Parathyroid adenoma (tissue), 2 donors: ENCODE measurements at regions not wholly inside any gene's neighbourhood (a gene's known extent, or its start where the extent isn't known, plus 50 kb on each side); places are given as distances from the start of the nearest gene placed in this dataset.

Experiments used
- H2AFZ ChIP-seq: fragments of 300-600 bp; sonication (generic); one replicate; pipeline ENCODE4 v1.7.0; 2017; ENCODE audit warnings: antibody characterized with exemption, mild to moderate bottlenecking
- H3K27ac ChIP-seq: fragments of 300-600 bp; sonication (generic); one replicate; pipeline ENCODE4 v1.7.0; 2017
- H3K27me3 ChIP-seq: fragments of 300-600 bp; sonication (generic); one replicate; pipeline ENCODE4 v1.7.0; 2017; ENCODE audit warnings: low read length; ENCODE audit not compliant: control insufficient read depth, insufficient read depth
- H3K36me3 ChIP-seq: fragments of 300-600 bp; sonication (generic); one replicate; pipeline ENCODE4 v1.7.0; 2017; ENCODE audit warnings: low read length; ENCODE audit not compliant: control insufficient read depth, insufficient read depth
- H3K4me1 ChIP-seq: fragments of 300-600 bp; sonication (generic); one replicate; pipeline ENCODE4 v1.7.0; 2017; ENCODE audit warnings: control low read depth
- H3K4me2 ChIP-seq: fragments of 300-600 bp; sonication (generic); one replicate; pipeline ENCODE4 v1.7.0; 2017; ENCODE audit warnings: low read length
- H3K4me3 ChIP-seq: fragments of 300-600 bp; sonication (generic); one replicate; pipeline ENCODE4 v1.7.0; 2017; ENCODE audit warnings: low read depth, low read length
- H3K79me2 ChIP-seq: fragments of 300-600 bp; sonication (generic); one replicate; pipeline ENCODE4 v1.7.0; 2017; ENCODE audit warnings: control low read depth
- H3K9ac ChIP-seq: fragments of 300-600 bp; sonication (generic); one replicate; pipeline ENCODE4 v1.7.0; 2017; ENCODE audit warnings: mild to moderate bottlenecking
- H3K9me3 ChIP-seq: fragments of 300-600 bp; sonication (generic); one replicate; pipeline ENCODE4 v1.7.0; 2017; ENCODE audit warnings: low read length; ENCODE audit not compliant: control insufficient read depth
- CTCF ChIP-seq: fragments of 300-600 bp; sonication (generic); IDR thresholded peaks from one replicate; pipeline ENCODE4 v1.7.0; 2017; ENCODE audit warnings: antibody characterized with exemption, mild to moderate bottlenecking
- donor health status: primary hyperparathyroidism.

GRCh38 chr4:120319046-120319767, 252.6 kb upstream of the MAD2L1 start:
- Histone ChIP-seq H3K27me3 (no peaks in the 10 kb centered on the region), H3K27ac (no peak overlapping the region), H3K4me2 (no peak overlapping the region), H3K4me3 (no peak overlapping the region), H2AFZ (no peak overlapping the region), H3K9me3 (no peaks in the 10 kb centered on the region), H3K4me1 (no peaks in the 10 kb centered on the region), H3K36me3 (no peaks in the 10 kb centered on the region), H3K79me2 (no peaks in the 10 kb centered on the region), H3K9ac (no peak overlapping the region)
- TF ChIP-seq CTCF = no peak

- Histone ChIP-seq H3K4me2 (no peak overlapping the region), H3K4me1 (no peaks in the 10 kb centered on the region), H3K9ac (no peak overlapping the region), H3K9me3 (no peaks in the 10 kb centered on the region), H3K27me3 (no peaks in the 10 kb centered on the region), H3K4me3 (no peak overlapping the region), H3K27ac (no peak overlapping the region), H2AFZ (no peak overlapping the region), H3K79me2 (no peaks in the 10 kb centered on the region), H3K36me3 (no peaks in the 10 kb centered on the region)
- TF ChIP-seq CTCF = no peak
Measured at GRCh38 chr4:120318196-120318846, 251.7 kb upstream of the MAD2L1 start.

GRCh38 chr4:120317713-120318112, 251.1 kb upstream of the MAD2L1 start:
- no peaks in the 10 kb centered on the region for H3K79me2 ChIP-seq
- no peak overlapping the region for H3K27ac ChIP-seq
- no peaks in the 10 kb centered on the region for H3K27me3 ChIP-seq
- no peaks in the 10 kb centered on the region for H3K9me3 ChIP-seq
- no peak overlapping the region for H3K4me2 ChIP-seq
- H3K4me1 ChIP-seq = no peaks in the 10 kb centered on the region
- H3K36me3 ChIP-seq = no peaks in the 10 kb centered on the region
- no peak overlapping the region for H3K4me3 ChIP-seq
- no peak overlapping the region for H2AFZ ChIP-seq
- no peak for TF ChIP-seq CTCF
- H3K9ac ChIP-seq = no peak overlapping the region

GRCh38 chr4:120316416-120316815, 249.8 kb upstream of the MAD2L1 start:
- Histone ChIP-seq H3K36me3 (no peaks in the 10 kb centered on the region), H3K4me1 (no peaks in the 10 kb centered on the region), H3K27ac (no peak overlapping the region), H3K9me3 (no peaks in the 10 kb centered on the region), H3K4me2 (no peak overlapping the region), H2AFZ (no peak overlapping the region), H3K4me3 (no peak overlapping the region), H3K27me3 (no peaks in the 10 kb centered on the region), H3K9ac (no peak overlapping the region), H3K79me2 (no peaks in the 10 kb centered on the region)
- TF ChIP-seq CTCF = no peak

- H3K79me2 ChIP-seq = no peaks in the 10 kb centered on the region
- H3K36me3 ChIP-seq = no peaks in the 10 kb centered on the region
- H3K9ac ChIP-seq = no peak overlapping the region
- no peak overlapping the region for H3K4me2 ChIP-seq
- no peaks in the 10 kb centered on the region for H3K27me3 ChIP-seq
- H3K27ac ChIP-seq = no peak overlapping the region
- no peak for TF ChIP-seq CTCF
- H3K9me3 ChIP-seq = no peaks in the 10 kb centered on the region
- no peaks in the 10 kb centered on the region for H3K4me1 ChIP-seq
- no peak overlapping the region for H3K4me3 ChIP-seq
- H2AFZ ChIP-seq = no peak overlapping the region
Measured at GRCh38 chr4:120314969-120315368, 248.3 kb upstream of the MAD2L1 start.
